HG03103 (cell line): ENCODE measurements at regions not wholly inside any gene's neighbourhood (a gene's known extent, or its start where the extent isn't known, plus 50 kb on each side); places are given as distances from the start of the nearest gene placed in this dataset.
"Not testable (repeated sequence)": the region's sequence is repeated elsewhere in the genome, so short reads cannot be mapped to it uniquely, and the experiment has no call there.

ENCODE experiments used
- ATAC-seq: cut with Tn5 transposase; IDR thresholded peaks from one replicate; pipeline ENCODE4 v1.9.1; 2021; ENCODE audit warnings: low read depth; ENCODE audit not compliant: unreplicated experiment

DNA sequence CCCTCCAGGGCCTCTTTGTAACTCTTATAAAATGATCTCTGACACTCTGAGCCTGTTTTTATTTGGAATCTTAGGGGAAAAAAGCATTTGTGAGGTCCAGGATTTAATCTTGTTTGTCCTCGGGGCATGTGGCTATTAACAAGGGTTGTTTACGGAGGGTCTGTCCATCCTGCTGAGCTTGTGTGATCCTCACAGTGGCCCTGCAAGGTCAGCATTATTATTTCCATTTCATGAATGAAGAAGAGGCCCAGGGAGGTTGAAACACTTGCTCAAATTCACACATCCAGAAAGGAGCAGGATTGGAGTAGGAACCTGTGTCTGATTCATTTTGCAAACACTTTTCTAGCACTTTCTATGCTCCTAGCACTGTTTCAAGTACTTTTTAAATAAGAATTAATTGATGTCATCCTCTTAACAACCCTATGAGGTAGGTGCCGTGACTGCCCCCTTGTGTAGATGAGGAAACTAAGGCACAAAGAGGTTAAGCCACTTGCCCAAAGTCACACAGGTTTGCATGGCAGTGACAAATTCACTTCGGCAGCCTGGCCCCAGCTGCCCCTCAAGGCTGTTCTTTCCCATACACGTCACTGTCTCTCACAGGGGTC, 178.9 kb downstream of the MIS18A start:
- ATAC-seq = no peak

DNA sequence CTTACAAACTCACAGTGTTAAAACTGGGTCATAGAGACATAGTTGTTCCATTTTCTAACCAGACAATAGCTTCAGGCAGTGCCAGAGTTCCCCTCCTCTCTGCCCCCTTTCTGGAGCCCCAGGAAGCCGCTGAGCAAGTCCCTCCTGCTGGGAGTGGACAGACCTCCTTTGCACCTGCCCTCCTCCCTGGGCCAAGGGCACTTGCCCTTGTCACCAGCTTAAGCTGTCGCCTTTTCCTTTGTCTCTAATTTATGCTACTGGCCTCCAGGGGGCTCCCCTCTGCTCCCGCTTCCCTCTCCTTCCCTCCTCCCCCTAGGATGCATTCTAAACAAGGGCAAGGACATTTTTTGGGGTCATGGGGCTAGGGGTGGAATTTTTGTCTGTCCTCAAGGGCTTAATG, 182.4 kb downstream of the MIS18A start:
- ATAC-seq = no peak

DNA sequence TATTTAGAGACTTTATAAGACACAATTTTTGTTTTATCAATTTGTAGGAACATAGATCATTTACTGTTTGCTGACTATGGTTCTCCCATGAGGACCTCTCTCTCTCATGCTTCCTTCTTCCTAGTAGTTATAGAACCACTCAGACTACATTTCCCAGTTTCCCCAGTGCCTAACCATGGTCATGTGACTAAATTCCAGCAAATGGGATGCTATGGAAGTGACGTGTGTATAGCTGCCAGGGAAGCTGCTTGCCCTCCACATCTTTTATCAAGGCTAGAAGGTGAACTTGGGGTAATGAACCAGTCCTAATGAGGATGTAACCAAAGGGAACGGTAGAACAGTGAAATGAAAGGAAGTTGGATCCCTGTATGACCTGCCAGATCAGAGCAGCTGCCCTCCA, 184.0 kb downstream of the MIS18A start:
- ATAC-seq = no peak

DNA sequence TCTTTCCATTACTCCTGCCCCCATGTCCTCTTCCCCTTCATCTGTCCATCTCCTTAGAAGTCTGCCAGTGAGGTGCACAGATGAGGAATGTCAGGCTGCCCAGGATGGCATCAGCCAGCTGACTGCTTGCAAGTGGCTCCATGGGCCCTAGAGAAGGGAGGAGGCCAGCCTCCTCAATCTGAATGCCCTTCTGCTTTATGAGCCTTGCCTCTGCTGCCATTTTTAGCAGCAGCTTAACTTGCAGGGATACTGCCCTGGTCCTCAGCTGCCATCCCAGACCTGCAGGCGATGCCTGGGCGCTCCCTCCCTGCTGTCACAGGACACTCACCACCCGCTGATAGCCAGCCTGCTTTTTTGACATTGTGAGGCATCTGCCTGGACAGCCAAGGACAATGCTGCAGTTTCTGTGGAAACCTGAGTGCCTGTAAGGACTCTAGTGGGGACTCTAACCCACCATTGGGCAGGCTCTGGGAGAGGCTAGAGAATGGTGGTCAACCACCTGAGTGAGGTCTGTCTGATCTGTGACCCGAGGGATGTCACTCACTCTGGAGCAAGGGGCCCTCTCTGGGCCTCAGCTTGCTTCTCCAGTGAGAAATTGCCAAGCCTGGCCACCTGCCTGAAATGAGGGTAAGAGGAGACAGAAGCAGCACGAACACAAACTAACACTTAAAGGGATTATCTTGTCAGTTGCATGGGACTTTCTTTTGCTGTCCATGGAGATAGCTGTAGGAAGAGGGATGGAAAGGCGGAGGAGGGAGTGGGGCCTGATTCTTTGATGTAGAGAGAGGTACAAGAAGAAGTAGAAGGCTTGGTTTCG, 185.0 kb downstream of the MIS18A start:
- no peak for ATAC-seq

DNA sequence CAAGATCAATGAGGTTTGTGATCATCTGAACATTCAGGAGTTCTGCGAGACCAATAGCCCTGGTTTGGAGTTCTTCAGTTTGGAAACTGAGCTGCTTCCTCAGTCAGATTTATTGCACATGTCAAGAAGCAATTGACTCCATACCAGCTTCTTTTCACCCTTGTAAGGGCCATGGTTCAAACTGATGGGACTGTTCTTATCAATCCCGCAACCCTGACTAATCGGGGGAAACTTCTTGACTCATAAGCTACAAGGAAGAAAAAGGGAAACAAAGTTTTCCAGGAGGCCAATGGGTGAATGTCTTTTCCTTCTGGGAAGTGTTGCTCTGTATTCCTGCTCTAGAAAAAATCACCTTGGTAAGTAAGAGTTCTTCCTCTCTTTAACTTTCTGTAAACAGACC, 187.9 kb downstream of the MIS18A start:
- ATAC-seq = no peak

GRCh38 chr21:32089766-32090165, 189.1 kb downstream of the MIS18A start:
- no peak for ATAC-seq

- ATAC-seq = no peak
Observed at GRCh38 chr21:32088471-32088870, 190.4 kb downstream of the MIS18A start.

- ATAC-seq = no peak
Observed at GRCh38 chr21:32087447-32087846, 191.4 kb downstream of the MIS18A start.

DNA sequence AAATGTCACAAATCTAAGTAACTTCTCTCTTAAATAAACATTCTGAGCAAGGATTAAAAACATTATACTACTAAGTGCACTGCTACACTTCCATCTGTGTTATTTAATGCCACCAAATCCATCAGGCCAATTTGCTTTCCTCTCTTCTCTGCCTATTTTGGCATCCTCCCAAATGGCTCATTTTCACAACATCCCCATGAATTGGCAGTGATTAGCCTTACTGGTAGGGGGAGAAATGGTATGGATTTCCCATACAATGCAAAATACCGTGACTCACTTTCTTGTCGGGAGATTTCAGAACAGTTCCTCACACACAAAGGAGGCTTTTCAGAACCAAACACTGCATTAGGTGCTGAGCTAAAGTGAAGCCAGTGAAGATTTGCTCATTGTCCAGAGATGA, 195.7 kb downstream of the MIS18A start:
- ATAC-seq = no peak

DNA sequence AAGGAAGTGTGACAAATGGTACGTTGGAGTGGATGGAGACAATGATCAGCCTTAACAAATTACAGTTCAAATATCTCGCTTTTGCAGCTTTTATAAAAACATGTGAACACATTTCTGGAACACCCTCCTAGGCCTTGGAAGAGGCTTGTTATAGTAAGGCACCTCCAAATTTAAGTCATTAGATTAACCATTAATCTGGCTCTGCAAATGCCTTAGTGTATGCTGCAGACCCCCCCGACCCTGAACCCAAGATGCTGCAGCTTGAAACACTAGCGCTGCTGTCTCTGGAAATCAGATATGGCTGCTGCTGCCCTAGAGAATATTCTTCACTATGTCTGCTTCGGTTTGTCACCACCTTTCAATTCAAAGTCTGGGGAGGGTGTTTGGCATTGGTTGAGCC, 196.4 kb downstream of the MIS18A start:
- no peak for ATAC-seq

DNA sequence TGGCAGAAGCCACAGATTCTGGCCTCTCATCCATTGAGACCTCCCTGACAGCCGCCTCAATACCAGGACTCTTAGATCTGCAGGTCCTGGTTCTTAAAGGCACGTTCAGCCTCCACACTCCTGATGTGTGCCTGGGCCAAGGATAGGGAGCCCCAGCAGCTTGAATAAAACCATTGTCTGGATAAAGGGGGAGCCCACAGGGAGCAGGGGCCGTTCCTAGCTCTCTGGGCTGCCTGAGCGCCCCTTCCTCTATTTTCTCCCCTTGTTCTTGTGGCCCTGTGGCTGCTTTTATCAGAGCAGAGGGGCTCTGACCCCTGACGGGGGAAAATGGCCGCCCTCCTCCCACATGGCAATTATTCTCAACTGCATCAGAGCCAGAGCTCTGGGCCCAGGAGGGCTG, 200.8 kb downstream of the HUNK start:
- no peak for ATAC-seq

GRCh38 chr21:32073190-32073589, 200.4 kb downstream of the HUNK start:
- ATAC-seq = no peak

DNA sequence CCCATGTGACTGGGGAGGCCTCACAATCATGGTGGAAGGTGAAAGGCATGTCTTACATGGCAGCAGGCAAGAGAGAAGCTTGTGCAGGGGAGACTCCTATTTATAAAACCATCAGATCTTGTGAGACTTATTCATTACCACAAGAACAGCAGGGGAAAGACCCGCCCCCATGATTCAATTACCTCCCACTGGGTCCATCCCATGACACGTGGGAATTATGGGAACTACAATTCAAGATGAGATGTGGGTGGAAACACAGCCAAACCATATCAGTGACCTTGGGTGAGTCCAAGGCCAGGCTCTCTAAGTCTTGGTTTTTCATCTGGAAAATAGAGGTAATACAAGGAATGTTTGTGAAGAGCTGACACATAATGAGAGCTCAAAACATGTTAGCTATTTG, 198.8 kb downstream of the HUNK start:
- not testable (repeated sequence) for ATAC-seq

- ATAC-seq = no peak
Observed at GRCh38 chr21:32070676-32071330, 198.0 kb downstream of the HUNK start.

- no peak for ATAC-seq
Observed at GRCh38 chr21:32070126-32070525, 197.3 kb downstream of the HUNK start.

DNA sequence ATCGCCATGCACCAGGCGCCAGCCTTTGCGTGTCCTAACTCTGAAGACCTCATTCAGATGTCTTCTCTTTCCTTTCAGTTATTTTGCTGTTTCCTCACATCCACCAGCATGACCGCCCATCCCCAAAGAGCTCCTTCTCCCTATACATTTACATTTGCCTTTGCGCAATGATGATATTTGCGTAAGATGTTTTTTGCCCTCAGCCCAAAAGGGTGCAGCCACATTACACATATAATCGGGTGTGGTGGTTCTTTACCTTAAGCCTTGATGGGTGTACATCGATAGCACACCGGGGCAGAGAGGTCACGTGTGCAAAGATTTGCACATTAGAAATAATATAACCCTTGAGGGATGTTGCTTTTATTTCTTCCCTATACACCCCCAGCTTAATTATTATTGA, 192.8 kb downstream of the HUNK start:
- no peak for ATAC-seq

- no peak for ATAC-seq
Observed at GRCh38 chr21:32064281-32064910, 191.6 kb downstream of the HUNK start.

DNA sequence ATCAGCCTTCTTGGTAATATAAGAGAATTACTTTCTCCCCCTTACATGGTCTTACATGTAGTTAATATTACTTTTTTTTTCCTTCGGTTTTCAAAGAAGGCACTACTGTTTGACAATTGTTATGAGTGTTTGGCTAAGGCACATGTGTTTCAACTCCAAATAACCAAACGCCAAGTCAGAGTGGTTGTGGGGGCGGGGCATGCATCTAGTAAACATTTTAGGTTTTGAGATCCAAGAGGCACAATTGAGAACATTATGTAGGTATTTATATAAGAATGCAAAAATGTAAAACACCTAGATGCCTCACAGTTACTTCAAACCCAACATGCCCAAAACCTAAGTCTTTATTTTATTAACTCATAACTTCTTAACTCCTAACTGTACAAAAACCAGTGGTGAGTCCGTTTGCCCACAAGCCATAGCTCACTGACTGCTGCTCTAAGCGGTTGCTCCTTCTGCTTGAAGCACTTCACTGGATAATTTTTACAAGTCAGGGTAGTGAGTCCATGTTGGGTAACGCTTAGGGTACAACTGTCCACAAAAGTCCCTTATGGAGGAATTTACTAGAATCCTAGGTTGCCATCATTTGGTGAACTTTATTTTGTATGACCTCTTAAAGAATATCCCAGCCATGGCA, 189.9 kb downstream of the HUNK start:
- ATAC-seq = no peak

- no peak for ATAC-seq
Observed at GRCh38 chr21:32061729-32062128, 188.9 kb downstream of the HUNK start.

GRCh38 chr21:32056791-32057190, 184.0 kb downstream of the HUNK start:
- no peak for ATAC-seq

DNA sequence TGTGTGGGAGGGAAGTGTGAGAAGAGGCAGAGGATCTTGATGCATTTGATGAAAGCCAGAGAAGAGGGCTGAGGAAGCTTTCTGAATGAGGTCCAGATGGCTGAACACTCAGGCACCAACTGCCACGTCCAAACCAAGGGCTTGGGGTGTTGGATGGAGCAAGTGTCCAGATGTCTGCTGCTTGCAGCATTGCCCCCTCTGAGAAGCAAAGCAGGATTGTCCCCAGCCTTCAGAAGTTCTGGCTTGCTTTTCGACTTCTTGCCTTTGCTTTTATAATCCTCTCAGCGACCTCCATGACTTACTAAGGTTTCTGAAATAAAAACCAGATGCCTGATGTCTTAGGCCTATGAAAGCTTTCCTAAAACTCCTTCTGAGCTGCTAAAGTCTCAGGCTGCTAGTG, 182.5 kb downstream of the HUNK start:
- no peak for ATAC-seq
